Frontal cortex (tissue), 3 donors: ENCODE measurements at regions not wholly inside any gene's neighbourhood (a gene's known extent, or its start where the extent isn't known, plus 50 kb on each side); places are given as distances from the start of the nearest gene placed in this dataset.
"Not testable (repeated sequence)": the region's sequence is repeated elsewhere in the genome, so short reads cannot be mapped to it uniquely, and the experiment has no call there.

Experiments
- DNase-seq, 2 donors: peaks; one replicate each; pipeline ENCODE4 v3.0.0; 2012; ENCODE audit warnings: low spot score in 2 of 2
- FAIRE-seq: peaks from 2 replicates; lab custom pipeline; 2012; peaks lifted over from hg19 to GRCh38; lab: Jason Lieb, UNC
- donor health status: control.
- donor health status: control.
- donor health status: control.

DNA sequence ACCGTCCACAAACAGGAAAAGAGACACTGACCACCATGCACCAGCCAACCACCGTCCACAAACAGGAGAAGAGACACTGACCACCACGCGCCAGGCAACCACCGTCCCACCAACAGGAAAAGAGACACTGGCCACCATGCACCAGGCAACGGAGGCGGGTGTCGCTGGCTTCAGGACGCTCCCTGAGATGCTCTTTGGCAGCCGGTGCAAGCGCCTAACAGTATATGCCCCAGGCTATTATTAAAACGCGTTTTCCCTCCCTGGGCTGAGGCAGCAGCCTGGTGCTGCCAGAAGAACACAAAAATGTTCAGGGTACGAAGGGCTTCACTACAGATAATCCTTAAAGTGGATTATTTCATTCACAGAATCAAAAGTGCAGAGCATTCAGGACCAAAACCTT, 235.1 kb downstream of the DLL1 start:
- DNase-seq, FAIRE-seq: not testable (repeated sequence)

DNA sequence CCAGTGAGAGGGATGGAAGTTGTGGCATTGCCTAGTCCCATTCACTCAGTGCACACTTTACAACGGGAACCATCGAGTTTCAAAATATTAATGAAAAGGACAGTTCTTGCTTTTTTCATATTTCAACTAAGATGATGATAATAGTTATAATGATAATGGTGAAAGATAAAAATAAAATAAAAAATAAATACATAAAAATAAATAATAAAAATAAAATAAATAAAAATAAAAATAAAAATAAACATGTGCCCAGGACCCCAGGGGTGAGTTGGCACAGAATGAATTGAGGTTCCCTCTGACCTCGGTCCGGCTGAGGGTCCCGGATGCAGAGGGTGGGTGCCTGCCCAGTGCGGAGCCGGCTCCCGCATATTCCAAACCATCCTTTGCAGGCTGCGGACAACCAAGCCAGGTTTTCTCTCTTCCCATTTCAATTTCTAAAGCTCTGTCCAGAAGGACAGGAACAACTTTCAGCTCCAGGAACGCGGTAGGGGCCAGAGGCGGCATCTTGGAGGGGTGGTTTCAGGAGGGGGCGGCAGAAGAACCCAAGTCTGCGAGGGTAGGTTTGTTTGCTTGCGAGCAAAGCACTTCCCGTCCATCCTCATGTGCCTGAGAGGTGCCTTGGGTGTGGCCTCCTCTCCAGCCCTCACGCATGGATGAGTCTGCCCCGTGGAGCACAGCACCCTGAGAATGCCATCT, 236.8 kb downstream of the DLL1 start:
- FAIRE-seq (no peak), DNase-seq (no peak)

- FAIRE-seq, result no peak
- no peak for DNase-seq
These were observed 237.7 kb downstream of the DLL1 start for GRCh38 chr6:170052991-170053821.

DNA sequence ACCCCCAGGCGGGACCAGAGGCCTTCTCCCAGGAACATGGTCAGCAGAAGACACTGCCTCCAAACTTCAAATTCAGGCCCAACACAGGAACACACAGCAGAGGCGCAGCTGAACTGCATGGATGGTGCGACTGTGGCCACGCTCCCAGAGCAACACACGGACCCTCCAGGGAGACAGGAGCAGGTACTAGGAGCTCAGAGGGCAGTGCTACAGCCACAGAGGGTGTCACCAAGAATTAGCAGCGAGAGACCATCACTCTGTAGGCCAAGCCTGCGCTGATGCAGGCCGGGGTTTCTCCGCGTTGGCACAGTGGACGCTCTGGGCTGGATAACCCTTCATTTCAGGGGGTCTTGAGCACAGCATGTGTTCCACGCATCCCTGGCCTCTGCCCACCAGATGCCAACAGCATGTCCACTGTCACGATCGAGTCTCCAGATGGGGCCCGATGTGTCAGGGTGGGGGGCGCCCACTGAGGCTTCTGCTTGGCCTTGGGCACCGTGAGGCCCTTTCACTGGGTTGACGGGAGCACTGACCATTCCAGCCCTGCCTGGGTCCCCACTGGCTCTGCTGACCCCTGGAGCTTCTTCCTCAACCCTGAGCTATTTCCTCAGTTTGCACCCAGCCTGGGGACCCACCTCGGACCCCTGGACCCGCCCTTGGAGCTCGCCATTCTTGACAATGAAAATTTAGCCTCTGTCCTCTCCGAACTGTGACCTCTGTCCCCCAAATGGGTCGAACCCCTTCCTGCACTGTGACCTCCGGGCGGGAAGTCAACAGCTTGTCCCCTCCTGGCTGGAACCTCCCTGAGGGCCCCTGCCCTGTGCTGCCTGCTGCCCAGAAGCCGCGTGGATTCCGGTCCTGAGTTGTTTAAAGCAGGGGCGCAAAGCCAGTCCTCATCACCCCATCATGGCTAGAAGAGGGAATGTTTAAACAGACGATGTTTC, 239.4 kb downstream of the DLL1 start:
- DNase-seq, result no peak
- FAIRE-seq, result no peak

DNA sequence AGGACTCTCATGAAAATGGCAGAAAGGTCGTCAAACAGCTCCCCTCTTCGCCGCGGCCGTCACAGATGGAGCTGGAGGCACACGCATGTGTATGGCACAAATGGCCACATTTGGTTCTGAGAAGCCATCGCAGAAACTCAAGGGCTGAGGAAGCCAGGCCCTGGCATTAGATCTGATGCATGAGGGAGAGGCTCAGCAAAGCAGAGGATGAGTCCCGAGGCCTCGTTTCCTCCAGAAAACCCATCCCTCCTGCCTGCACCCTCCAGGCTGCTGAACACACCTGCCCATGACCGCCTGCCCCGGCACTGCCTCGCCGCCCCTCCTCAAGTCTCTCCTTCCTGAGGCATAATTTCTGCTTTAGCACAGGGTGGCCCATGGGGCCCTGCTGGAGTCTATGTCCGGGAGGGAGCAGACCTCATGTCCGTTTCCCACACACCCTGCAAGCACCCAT, 240.3 kb downstream of the DLL1 start:
- FAIRE-seq (no peak), DNase-seq (no peak)

DNA sequence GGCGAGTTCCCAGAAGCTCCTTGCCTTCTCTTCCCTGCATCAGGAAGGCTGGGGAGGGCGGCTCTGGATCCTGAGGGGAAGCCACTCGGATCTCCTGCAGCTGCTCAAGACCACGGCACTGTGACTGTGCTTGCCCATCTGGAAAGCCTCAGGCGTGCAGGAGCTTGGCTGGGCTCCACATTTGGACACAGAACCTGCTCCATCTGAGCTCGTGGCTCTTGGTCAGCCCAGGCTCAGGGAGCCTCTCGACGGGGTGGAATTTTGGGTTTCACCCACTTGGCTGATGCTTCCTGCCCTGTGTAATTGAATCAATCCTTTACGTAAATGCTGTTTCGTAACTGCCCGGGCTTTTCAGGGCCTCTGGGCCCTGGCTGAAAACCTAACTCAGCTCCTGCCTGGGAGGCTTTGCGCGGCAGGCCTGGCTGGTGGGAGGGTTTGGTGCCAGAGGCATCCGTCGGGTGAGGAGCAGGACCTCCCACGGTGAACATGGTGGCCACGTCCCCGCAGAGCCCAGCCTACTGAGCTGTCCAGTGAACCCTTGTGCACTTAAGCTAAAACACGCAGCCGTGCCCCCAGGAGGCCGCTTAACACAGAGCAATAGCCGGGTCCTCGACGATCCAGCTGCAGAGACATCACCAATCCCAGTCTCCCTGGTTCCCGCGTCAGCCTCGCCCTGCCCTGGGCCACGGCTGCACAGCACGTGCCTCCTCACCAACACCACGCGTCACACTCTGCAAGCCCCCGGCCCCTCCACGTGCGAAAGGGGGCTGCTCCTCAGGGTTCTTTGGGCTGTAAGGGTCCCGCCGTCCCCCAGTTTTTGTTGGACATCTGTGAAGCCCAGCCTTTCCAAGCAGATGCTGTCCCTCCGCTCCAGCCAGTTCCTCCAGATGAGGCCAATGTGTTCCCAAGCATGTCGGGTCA, 241.0 kb downstream of the DLL1 start:
- DNase-seq (peak in 1 of 2 donors; percentile 48), FAIRE-seq (no peak)

DNA sequence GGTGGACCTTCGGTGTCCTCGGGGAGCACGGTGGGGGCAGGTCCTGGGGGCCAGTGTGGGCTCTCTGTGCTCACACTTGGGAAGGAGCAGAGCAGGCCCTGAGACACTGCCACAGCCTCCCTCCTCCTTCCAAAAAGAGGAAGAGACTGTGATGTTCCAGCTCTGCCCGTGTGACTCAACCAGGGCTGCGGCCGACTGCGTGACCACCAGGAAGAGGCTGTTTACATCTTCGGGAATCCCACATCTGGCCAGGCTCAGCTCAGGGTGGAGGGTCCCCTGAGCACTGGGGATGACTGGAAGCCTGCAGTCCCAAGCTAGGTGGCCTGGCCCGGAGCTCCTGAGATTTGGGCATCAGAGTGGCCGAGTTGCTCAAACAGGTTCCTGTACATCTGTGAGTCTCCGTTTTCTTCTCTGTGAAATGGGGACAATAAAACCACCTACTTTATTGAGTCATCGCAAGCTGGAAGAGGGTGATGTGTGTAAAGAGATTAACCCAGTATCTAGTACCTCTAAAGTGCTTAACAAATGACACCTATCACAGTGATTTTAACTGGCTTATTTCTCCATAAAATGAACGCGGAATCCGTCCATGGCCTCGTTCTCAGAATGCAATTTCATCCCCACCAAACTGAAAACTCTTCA, 242.1 kb downstream of the DLL1 start:
- FAIRE-seq, result no peak
- no peak for DNase-seq

GRCh38 chr6:170047823-170048222, 243.1 kb downstream of the DLL1 start:
- DNase-seq, result no peak
- FAIRE-seq, result no peak

DNA sequence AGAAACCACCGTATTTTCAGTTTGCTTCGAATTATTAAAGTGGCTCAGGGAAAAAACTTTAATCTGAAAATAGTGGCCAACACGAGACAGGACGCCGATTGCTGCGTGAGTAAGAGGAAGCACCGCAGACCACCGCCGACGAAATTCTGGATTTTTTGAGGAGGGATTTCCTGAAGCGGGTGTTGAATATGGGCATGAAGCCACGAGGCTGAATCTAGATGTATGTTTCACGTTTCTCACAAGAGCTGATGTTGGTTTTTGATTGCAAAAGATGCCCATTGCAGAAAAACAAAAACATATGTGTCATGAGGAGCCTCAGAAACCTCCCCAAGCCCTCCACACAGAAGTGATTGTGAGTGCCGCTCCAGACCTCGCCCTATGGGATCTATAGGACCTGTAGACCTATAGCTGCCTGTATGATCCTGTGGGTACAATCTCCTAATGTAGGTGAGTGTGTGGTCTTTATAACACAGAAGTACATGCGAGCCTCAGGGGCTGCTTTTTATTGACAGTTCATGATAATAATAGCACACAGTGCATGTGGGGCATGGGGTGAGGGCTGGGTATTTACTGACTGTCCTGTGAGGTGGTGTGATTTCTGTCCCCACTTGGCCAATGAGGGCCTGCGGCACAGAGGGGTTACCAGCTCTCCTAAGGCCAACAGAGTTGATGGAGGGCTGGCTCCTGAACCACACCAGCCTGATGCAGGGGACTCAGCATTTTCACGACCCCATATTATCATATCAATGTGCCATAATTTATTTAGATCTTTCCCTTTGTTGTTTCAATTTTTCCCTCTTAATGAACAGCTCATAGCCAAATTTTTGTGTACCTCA, 243.9 kb downstream of the DLL1 start:
- DNase-seq (no peak), FAIRE-seq (no peak)

GRCh38 chr6:170045981-170046667, 244.8 kb downstream of the DLL1 start:
- FAIRE-seq (no peak), DNase-seq (no peak)

- FAIRE-seq, result no peak
- no peak for DNase-seq
These were observed 245.3 kb downstream of the DLL1 start for GRCh38 chr6:170045563-170045960.

DNA sequence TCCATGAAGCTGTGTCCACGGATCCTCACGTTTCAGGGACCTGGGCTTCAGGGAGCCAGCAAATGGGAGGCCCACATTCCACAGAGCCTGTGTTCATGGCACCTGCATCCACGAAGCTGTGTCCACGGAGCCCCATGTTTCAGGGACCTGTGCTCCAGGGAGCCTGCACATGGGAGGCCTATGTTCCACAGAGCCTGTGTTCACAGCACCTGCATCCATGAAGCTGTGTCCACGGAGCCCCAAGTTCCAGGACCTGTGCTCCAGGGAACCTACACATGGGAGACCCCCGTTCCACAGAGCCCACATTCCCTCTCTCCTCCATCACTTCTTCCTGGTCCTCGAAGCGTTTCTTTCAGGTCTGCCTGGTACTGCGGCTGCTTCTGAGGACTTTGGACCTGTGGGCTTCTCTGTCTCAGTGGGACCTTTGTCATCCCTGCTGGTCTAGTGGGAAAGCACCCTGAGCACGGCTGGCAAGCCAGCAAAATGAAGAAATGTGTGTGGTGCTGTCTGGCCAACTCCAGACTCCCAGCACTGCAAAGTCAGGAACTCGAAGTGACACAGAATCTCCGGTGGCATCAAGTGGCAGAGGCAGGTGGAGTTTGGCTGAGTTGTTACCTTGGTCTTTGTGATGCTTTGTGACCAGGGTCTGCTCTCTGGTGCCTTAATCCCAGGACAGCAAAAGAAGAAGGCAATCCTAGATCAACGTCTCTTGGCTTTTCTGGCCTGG, 245.9 kb downstream of the DLL1 start:
- DNase-seq (no peak), FAIRE-seq (no peak)

DNA sequence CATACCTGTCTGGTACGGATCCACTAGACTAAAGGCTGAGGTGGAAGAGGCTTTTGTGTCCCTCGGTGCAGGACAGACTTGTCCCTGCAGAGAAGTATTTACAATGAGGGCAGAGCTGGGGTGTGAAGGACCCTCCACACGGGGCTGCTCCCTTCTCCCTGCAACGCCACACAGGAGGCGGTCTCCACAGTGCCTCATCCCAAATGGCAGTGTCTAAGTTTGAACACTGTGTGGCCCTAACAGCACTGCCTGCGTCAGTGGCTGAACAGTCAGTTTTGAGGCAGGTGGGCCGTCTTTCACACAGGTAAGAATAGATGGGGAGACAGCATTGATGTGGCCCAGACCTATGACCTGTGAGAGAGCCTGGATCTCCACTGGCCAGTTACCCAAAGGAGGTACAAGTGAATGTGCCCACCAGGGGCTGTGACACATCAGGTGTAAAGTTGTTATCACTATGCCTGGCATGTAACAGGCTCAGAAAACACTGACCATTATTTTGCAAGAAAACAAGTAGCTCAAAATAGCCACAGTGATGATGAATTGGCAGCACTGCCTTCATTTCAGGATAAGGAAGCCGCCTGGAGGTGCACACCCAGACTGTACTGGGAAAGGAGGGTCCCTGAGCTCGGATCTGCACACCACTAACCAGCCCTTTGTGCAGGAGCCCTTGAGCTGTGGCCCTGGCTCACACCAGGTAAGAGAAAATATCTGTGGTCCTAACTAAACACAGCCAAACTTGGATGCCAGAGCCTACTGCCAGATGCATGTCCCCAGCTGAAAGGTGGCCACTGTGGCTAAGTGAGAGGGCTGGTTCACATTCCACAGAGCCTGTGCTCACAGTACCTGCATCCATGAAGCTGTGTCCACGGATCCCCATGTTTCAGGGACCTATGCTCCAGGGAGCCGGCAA, 246.7 kb downstream of the DLL1 start:
- DNase-seq (no peak), FAIRE-seq (no peak)

GRCh38 chr6:170043150-170043819, 247.6 kb downstream of the DLL1 start:
- FAIRE-seq, result no peak

DNA sequence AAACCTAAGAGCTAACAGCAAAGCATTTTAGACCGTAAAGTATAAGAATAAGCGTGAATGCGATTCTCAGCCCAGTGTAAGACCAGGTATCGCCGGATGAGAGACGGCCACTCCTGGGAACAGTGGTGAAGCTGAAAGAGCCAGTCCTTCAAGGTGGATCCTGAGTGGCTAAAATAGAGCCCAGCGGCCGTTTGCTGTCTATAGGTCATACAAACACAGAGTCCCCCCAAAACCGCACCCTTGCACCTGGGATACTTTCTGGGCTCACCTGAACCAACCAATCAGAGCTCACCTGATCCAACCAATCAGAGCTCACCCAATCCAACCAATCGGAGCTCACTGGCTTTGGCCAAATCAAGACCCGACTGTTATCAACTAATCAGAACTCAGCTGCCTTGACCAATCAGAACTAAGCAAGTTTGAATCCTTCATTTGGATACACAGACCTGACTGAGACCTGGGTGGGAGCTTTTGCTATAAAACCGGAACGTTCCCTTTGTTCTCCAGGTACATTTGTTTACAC, 248.2 kb downstream of the DLL1 start:
- FAIRE-seq (no peak), DNase-seq (no peak)

More at GRCh38 chr6:170043150-170043819, 247.6 kb downstream of the DLL1 start:
- DNase-seq, result no peak
